ENCODE measurements at regions not wholly inside any gene's neighbourhood (a gene's known extent, or its start where the extent isn't known, plus 50 kb on each side); places are given as distances from the start of the nearest gene placed in this dataset.

DNA sequence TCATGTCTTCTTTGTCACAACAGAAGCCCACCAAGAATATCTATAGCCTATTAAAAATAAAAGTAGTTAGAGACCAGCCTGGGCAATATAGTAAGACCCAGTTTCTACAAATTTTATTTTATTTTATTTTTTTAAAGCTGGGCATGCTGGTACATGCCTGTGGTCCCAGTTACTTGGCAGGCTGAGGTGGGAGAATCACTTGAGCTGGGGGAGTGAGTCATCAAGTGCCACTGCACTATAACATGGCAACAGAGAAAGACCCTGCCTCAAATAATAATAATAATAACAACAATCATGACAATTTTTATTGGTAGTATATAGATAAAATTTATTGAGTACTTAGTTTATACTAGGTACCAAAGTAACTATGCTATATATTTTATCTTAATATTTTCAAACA, 93.0 kb upstream of the NPFFR2 start:
- no peak for DNase-seq (ENCODE audit: low spot score)
- no peaks in the 10 kb centered on the region for H3K4me1 ChIP-seq (ENCODE audit: control insufficient read depth in 2 of 2, insufficient read depth in 1 of 2, low read depth in 1 of 2, low read length in 2 of 2)

GRCh38 chr4:71941001-71941400, 90.8 kb upstream of the NPFFR2 start:
- Histone ChIP-seq H3K36me3 (replicated peaks in 1 of 2; ENCODE audit: control insufficient read depth in 2 of 2, insufficient read depth in 2 of 2, low read length in 2 of 2) (no peaks in the 10 kb centered on the region), H3K27me3 (ENCODE audit: control insufficient read depth in 3 of 3, insufficient read depth in 3 of 3, low read depth in 1 of 3, low read length in 3 of 3) (no peaks in the 10 kb centered on the region), H3K4me1 (ENCODE audit: control insufficient read depth in 2 of 2, insufficient read depth in 1 of 2, low read depth in 1 of 2, low read length in 2 of 2) (no peaks in the 10 kb centered on the region), H4K91ac (ENCODE audit: low read depth, low read length, poor library complexity) (no peak overlapping the region), H3K18ac (ENCODE audit: low read length) (no peak overlapping the region), H2BK120ac (ENCODE audit: low read depth, low read length) (no peak overlapping the region), H2AK5ac (ENCODE audit: low read depth, low read length) (no peak overlapping the region), H3K4me2 (ENCODE audit: insufficient read depth, low read length, poor library complexity, severe bottlenecking) (no peak overlapping the region), H3K4me3 (ENCODE audit: low read length in 2 of 2) (no peak overlapping the region), H3K9me3 (replicated peaks in 1 of 2; ENCODE audit: control insufficient read depth in 2 of 2, insufficient read depth in 1 of 2, low read depth in 1 of 2, low read length in 2 of 2) (peaks cover 0 to 5% of the 10 kb centered on the region in 2 donors), H3K23ac (ENCODE audit: low read depth, low read length, poor library complexity) (no peak overlapping the region), H2BK5ac (ENCODE audit: low read length) (no peak overlapping the region), H3K14ac (ENCODE audit: low read length) (no peak overlapping the region), H3K9ac (ENCODE audit: low read depth, low read length, poor library complexity) (no peak overlapping the region), H4K8ac (ENCODE audit: low read depth, low read length) (no peak overlapping the region), H3K27ac (replicated peaks; ENCODE audit: low read length) (no peak overlapping the region), H2BK15ac (ENCODE audit: low read length) (no peak overlapping the region), H2AFZ (ENCODE audit: low read length) (no peak overlapping the region), H2BK12ac (ENCODE audit: low read length) (no peak overlapping the region), H3K79me1 (ENCODE audit: low read depth, low read length) (no peaks in the 10 kb centered on the region), H3K4ac (ENCODE audit: low read length) (no peak overlapping the region)
- WGBS, 2 donors (ENCODE audit: extremely low coverage in 2 of 2, insufficient read length in 2 of 2, insufficient replicate concordance in 1 of 2) = no CpG with 5 or more reads among the region's 1 CpG
- no peak for DNase-seq (ENCODE audit: low spot score)

More for the DNA sequence above, 93.0 kb upstream of the NPFFR2 start:
- Histone ChIP-seq H2BK5ac (ENCODE audit: low read length) (no peak overlapping the region), H2BK15ac (ENCODE audit: low read length) (no peak overlapping the region), H3K23ac (ENCODE audit: low read depth, low read length, poor library complexity) (no peak overlapping the region), H2BK120ac (ENCODE audit: low read depth, low read length) (no peak overlapping the region), H4K8ac (ENCODE audit: low read depth, low read length) (no peak overlapping the region), H4K91ac (ENCODE audit: low read depth, low read length, poor library complexity) (no peak overlapping the region), H3K4ac (ENCODE audit: low read length) (no peak overlapping the region), H3K14ac (ENCODE audit: low read length) (no peak overlapping the region), H3K9me3 (replicated peaks in 1 of 2; ENCODE audit: control insufficient read depth in 2 of 2, insufficient read depth in 1 of 2, low read depth in 1 of 2, low read length in 2 of 2) (no peaks in the 10 kb centered on the region), H3K79me1 (ENCODE audit: low read depth, low read length) (no peaks in the 10 kb centered on the region), H3K4me2 (ENCODE audit: insufficient read depth, low read length, poor library complexity, severe bottlenecking) (no peak overlapping the region), H3K27me3 (ENCODE audit: control insufficient read depth in 3 of 3, insufficient read depth in 3 of 3, low read depth in 1 of 3, low read length in 3 of 3) (no peaks in the 10 kb centered on the region), H2BK12ac (ENCODE audit: low read length) (no peak overlapping the region), H3K36me3 (replicated peaks in 1 of 2; ENCODE audit: control insufficient read depth in 2 of 2, insufficient read depth in 2 of 2, low read length in 2 of 2) (no peaks in the 10 kb centered on the region), H2AFZ (ENCODE audit: low read length) (no peak overlapping the region), H3K9ac (ENCODE audit: low read depth, low read length, poor library complexity) (no peak overlapping the region), H3K18ac (ENCODE audit: low read length) (no peak overlapping the region), H3K27ac (replicated peaks; ENCODE audit: low read length) (no peak overlapping the region), H2AK5ac (ENCODE audit: low read depth, low read length) (no peak overlapping the region), H3K4me3 (ENCODE audit: low read length in 2 of 2) (no peak overlapping the region)

GRCh38 chr4:71944956-71945355, 86.8 kb upstream of the NPFFR2 start:
- Histone ChIP-seq H4K8ac (ENCODE audit: low read depth, low read length) (no peak overlapping the region), H3K36me3 (replicated peaks in 1 of 2; ENCODE audit: control insufficient read depth in 2 of 2, insufficient read depth in 2 of 2, low read length in 2 of 2) (no peaks in the 10 kb centered on the region), H2AFZ (ENCODE audit: low read length) (no peak overlapping the region), H3K9ac (ENCODE audit: low read depth, low read length, poor library complexity) (no peak overlapping the region), H3K27me3 (ENCODE audit: control insufficient read depth in 3 of 3, insufficient read depth in 3 of 3, low read depth in 1 of 3, low read length in 3 of 3) (no peaks in the 10 kb centered on the region), H2BK12ac (ENCODE audit: low read length) (no peak overlapping the region), H3K9me3 (replicated peaks in 1 of 2; ENCODE audit: control insufficient read depth in 2 of 2, insufficient read depth in 1 of 2, low read depth in 1 of 2, low read length in 2 of 2) (peaks cover 0 to 5% of the 10 kb centered on the region in 2 donors), H2BK15ac (ENCODE audit: low read length) (no peak overlapping the region), H3K27ac (replicated peaks; ENCODE audit: low read length) (no peak overlapping the region), H2AK5ac (ENCODE audit: low read depth, low read length) (no peak overlapping the region), H3K4me3 (ENCODE audit: low read length in 2 of 2) (no peak overlapping the region), H3K14ac (ENCODE audit: low read length) (no peak overlapping the region), H3K79me1 (ENCODE audit: low read depth, low read length) (no peaks in the 10 kb centered on the region), H3K18ac (ENCODE audit: low read length) (no peak overlapping the region), H4K91ac (ENCODE audit: low read depth, low read length, poor library complexity) (no peak overlapping the region), H3K4me2 (ENCODE audit: insufficient read depth, low read length, poor library complexity, severe bottlenecking) (no peak overlapping the region), H2BK120ac (ENCODE audit: low read depth, low read length) (no peak overlapping the region), H2BK5ac (ENCODE audit: low read length) (no peak overlapping the region), H3K4ac (ENCODE audit: low read length) (no peak overlapping the region), H3K4me1 (ENCODE audit: control insufficient read depth in 2 of 2, insufficient read depth in 1 of 2, low read depth in 1 of 2, low read length in 2 of 2) (no peaks in the 10 kb centered on the region), H3K23ac (ENCODE audit: low read depth, low read length, poor library complexity) (no peak overlapping the region)
- WGBS, 2 donors (ENCODE audit: extremely low coverage in 2 of 2, insufficient read length in 2 of 2, insufficient replicate concordance in 1 of 2) = no CpG with 5 or more reads among the region's 2 CpGs
- no peak for DNase-seq (ENCODE audit: low spot score)

DNA sequence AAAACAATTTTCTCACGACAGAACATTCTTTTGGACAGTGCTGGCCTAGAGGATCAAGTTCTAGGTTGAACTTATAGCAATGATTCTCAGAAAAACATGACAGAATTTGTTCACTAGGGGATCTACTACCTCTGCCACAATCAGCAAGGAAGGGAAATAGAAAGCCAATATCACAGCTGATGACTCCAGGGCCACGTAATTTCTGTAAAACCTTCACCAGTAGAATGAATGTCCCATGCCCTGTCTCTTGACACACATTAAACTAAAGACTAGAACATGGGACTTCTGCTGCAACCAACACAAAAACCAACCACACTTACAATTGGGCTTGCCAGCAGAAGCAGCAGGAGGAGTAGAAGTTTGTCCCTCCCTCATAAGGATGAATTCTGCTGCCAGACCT, 86.0 kb upstream of the NPFFR2 start:
- Histone ChIP-seq H4K91ac (ENCODE audit: low read depth, low read length, poor library complexity) (no peak overlapping the region), H4K8ac (ENCODE audit: low read depth, low read length) (no peak overlapping the region), H2BK5ac (ENCODE audit: low read length) (no peak overlapping the region), H3K4me1 (ENCODE audit: control insufficient read depth in 2 of 2, insufficient read depth in 1 of 2, low read depth in 1 of 2, low read length in 2 of 2) (no peaks in the 10 kb centered on the region), H3K4ac (ENCODE audit: low read length) (no peak overlapping the region), H2BK120ac (ENCODE audit: low read depth, low read length) (no peak overlapping the region), H2BK15ac (ENCODE audit: low read length) (no peak overlapping the region), H3K4me3 (ENCODE audit: low read length in 2 of 2) (no peak overlapping the region), H3K4me2 (ENCODE audit: insufficient read depth, low read length, poor library complexity, severe bottlenecking) (no peak overlapping the region), H2AK5ac (ENCODE audit: low read depth, low read length) (no peak overlapping the region), H3K36me3 (replicated peaks in 1 of 2; ENCODE audit: control insufficient read depth in 2 of 2, insufficient read depth in 2 of 2, low read length in 2 of 2) (no peaks in the 10 kb centered on the region), H3K23ac (ENCODE audit: low read depth, low read length, poor library complexity) (no peak overlapping the region), H3K79me1 (ENCODE audit: low read depth, low read length) (no peaks in the 10 kb centered on the region), H3K9me3 (replicated peaks in 1 of 2; ENCODE audit: control insufficient read depth in 2 of 2, insufficient read depth in 1 of 2, low read depth in 1 of 2, low read length in 2 of 2) (peaks cover 0 to 5% of the 10 kb centered on the region in 2 donors), H3K27me3 (ENCODE audit: control insufficient read depth in 3 of 3, insufficient read depth in 3 of 3, low read depth in 1 of 3, low read length in 3 of 3) (no peaks in the 10 kb centered on the region), H3K14ac (ENCODE audit: low read length) (no peak overlapping the region), H2BK12ac (ENCODE audit: low read length) (no peak overlapping the region), H2AFZ (ENCODE audit: low read length) (no peak overlapping the region), H3K9ac (ENCODE audit: low read depth, low read length, poor library complexity) (no peak overlapping the region), H3K27ac (replicated peaks; ENCODE audit: low read length) (no peak overlapping the region), H3K18ac (ENCODE audit: low read length) (no peak overlapping the region)
- no peak for DNase-seq (ENCODE audit: low spot score)
- WGBS, 2 donors (ENCODE audit: extremely low coverage in 2 of 2, insufficient read length in 2 of 2, insufficient replicate concordance in 1 of 2) = no CpG with 5 or more reads among the region's 2 CpGs

Data from neuronal stem cell (in vitro differentiated cells).